H54 (cell line): ENCODE measurements at regions not wholly inside any gene's neighbourhood (a gene's known extent, or its start where the extent isn't known, plus 50 kb on each side); places are given as distances from the start of the nearest gene placed in this dataset.
"Not testable (repeated sequence)": the region's sequence is repeated elsewhere in the genome, so short reads cannot be mapped to it uniquely, and the experiment has no call there.

Source experiments
- DNase-seq: peaks from one replicate; pipeline ENCODE4 v3.0.0; 2011; ENCODE audit warnings: low spot score, mixed read lengths; ENCODE audit not compliant: insufficient read length
- FAIRE-seq: peaks from 3 replicates; lab custom pipeline; 2011; peaks lifted over from hg19 to GRCh38; lab: Jason Lieb, UNC
- POLR2A ChIP-seq: IDR thresholded peaks from 2 replicates; pipeline ENCODE4 v1.6.1; 2011; ENCODE audit warnings: low read depth, mild to moderate bottlenecking, low read length

DNA sequence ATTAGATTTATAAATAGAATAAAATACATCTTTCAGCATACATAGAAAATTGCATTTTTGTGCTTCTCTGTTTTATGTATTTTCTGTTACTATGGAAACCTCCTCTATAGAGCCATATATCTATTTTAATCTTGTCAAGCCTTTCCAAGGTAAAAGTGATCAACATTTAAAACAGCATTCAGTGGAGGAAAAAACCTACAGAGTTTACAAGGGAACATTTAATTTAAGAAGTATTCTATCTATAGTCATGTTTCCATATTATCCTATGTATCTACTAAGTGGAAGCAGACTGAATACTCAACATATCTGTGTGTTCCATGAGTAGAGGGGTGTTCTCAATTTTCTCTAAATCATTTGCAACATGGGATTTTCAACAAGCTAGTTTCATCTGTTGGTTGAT is 791.4 kb downstream of the CDH18 start:
- DNase-seq, result no peak
- no peak for TF ChIP-seq POLR2A
- no peak for FAIRE-seq

DNA sequence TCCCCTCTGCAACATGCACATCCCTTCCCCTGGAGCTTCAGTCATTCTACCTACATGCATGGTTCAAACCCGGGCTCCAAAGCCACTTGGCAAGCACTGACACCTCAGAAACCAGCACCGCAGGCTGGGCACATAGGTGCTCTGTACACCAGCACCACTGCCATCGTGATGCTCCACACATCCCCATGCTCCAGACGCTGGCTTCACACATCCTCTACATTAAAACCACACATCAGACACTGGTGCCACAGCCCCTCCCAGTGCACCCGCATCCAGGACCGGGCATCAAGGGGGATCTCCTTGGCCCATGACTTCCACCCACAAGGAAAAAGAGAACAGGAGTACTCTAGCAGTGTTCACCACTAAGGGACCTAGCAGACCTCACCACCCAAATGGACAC is 787.7 kb downstream of the CDH18 start:
- no peak for TF ChIP-seq POLR2A
- FAIRE-seq, result no peak
- no peak for DNase-seq

DNA sequence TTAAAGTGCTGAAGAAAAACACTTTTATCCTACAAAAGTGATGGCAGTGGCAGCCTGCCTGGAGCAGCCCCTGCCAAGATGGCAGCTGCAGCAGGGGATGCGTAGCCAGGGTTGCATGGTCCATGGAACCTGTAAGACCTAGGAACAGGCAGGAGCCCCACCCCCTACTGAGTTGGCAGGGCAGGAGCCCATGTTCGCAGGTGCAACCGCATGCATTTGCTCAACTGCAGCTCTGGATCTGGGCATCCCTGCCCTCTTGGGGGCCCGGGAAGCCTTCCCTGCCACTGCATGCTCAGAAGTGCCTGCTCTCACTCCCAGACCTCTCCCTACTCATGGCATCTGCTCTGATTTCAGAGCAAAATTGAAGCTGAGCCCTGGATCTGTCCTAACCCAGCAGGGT is 779.6 kb downstream of the CDH18 start:
- no peak for TF ChIP-seq POLR2A
- FAIRE-seq (no peak), DNase-seq (no peak)

DNA sequence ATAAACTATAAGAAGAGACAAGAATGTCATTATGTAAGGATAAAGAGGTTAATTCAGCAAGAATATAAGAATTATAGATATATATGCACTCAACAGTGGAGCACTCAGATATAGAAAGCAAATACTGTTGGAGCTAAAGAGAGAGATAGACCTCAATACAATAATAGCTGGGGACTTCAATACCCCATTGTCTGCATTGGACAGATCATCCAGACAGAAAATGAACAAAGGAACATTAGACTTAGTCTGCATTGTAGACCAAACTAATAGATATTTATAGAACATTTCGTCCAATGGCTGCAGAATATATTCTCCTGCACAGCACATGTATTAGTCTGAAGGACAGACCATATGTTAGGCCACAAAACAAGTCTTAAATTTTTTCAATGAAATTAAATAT is 777.1 kb downstream of the CDH18 start:
- FAIRE-seq (no peak), DNase-seq (no peak)
- TF ChIP-seq POLR2A, result no peak

DNA sequence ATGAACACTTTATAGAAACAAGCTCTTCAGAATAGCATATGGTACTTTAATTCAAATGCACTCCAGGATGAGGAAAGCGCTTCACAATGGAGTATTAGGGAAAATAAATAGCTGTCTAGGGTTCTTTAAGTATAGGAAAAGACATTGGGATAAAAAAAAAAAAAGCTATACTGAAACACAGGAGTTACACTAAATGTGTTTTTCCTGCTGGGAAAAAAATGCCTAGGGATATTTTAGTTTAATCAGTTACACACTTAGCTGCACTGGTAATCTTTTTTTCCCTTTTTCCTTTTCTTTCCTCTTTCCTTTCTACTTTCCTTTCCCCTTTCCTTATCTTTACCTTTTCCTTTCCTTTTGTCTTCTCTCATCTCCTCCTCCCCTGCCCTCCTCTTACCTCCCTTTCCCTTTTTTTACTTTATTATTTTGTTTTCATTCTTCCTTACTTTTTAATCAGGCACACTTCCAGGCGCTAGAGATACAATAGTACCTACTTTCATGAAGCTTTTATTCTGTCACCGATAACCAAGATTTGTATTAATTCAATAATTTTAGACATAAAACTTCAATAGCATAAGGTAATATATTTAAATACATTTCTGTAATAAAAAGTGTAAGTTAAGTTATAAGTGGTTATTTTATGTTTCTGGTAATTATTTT is 758.7 kb downstream of the CDH18 start:
- DNase-seq (no peak), FAIRE-seq (no peak)
- no peak for TF ChIP-seq POLR2A

DNA sequence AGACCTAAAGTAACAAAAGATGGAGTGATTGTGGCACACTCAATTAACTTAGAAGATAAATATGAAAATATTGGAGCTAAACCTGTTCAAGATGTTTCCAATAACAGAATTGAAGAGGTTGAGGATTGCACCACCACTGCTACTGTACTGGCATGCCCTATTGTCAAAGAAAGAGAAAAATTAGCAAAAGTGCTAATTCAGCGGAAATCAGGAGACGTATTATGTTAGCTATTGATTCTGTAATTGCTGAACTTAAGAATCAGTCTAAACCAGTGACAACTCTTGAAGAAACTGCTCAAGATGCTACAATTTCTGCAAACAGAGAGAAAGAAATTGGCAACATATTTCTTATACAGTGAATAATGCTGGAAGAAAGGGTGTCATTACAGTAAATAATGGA is 754.4 kb downstream of the CDH18 start:
- TF ChIP-seq POLR2A, result no peak
- FAIRE-seq, result no peak
- DNase-seq, result no peak

DNA sequence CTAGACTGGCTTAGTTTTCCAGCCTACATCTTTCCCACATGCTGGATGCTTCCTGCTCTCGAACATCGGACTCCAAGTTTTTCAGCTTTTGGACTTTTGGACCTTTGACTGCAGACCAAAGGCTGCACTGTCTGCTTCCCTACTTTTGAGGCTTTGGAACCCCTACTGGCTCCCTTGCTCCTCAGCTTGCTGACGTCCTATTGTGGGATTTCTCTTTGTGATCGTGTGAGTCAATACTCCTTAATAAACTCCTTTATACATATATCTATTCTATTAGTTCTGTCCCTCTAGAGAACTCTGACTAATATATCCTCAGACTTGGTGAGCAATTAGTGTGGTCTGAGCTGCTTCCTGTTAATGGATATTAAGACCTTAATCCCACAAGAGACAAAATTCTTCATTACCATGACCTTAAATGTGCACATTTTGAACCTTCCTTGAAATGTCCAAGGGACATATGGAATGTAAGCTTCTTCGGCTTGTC is 752.9 kb downstream of the CDH18 start:
- no peak for TF ChIP-seq POLR2A
- FAIRE-seq (no peak), DNase-seq (no peak)

DNA sequence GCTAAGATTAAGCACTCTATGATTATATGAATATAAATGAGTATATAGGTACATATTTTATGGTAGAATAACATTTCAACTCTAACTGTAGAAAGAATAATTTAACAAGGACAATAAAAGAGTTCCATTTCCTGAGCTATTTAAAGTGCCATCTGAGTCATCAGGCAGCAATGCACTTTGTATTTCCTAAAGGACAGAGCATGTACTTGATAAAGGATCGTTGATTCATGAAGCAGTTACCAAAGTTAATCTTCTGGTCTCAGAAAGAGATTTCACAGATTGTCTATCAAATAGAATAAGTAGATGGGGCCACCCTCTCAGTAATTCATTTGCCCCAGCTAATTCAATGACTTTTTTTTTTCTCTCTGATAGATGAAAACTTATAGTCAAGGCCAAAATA is 747.8 kb downstream of the CDH18 start:
- DNase-seq, result peak; percentile 6
- FAIRE-seq, result peak; percentile 95
- no peak for TF ChIP-seq POLR2A

DNA sequence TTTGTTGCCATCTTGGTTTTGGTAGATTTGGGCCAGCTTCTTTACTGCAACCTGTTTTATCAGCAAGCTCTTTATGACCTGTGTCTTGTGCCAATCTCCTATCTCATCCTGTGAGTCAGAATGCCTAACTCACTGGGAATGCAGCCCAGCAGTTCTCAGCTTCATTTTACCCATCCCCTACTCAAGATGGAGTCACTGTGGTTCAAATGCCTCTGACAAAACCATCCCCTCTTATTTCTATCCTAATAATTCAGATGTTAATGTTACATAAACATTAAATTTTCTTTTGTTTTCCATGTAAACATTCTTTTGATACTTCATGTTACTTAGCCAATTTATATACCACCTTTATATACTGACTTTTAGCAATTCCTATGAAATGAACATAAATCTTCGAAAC is 746.3 kb downstream of the CDH18 start:
- TF ChIP-seq POLR2A, result no peak
- peak; percentile 89 for FAIRE-seq
- DNase-seq, result no peak

DNA sequence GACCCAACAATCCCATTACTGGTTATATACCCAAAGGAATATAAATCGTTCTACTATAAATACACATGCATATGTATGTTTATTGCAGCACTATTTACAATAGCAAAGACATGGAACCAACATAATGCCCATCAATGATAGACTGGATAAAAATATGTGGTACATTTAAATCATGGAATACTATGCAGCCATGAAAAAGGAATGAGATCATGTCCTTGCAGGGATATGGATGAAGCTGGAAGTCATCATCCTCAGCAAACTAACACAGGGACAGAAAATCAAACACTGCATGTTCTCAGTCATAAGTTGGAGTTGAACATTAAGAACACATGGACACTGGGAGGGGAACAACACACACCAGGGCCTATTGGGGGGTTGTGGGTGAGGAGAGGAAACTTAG is 741.8 kb downstream of the CDH18 start:
- not testable (repeated sequence) for DNase-seq

DNA sequence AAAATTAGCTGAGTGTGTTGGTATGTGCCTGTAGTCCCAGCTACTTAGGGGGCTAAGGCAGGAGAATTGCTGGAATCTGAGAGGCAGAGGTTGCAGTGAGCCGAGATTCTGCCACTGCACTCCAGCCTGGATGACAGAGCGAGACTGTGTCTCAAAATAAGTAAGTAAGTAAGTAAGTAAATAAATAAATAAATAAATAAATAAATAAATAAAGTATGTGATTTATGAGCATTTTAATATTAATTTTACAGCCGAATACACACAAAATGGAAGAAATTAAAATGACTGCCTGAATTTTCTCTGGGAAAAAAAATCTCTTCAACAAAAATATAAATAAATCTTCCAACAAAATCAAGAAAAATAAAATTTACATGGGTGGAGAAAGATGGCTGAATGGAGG is 740.7 kb downstream of the CDH18 start:
- no peak for DNase-seq
- no peak for TF ChIP-seq POLR2A
- no peak for FAIRE-seq

More for the DNA sequence above, 741.8 kb downstream of the CDH18 start:
- not testable (repeated sequence) for FAIRE-seq

DNA sequence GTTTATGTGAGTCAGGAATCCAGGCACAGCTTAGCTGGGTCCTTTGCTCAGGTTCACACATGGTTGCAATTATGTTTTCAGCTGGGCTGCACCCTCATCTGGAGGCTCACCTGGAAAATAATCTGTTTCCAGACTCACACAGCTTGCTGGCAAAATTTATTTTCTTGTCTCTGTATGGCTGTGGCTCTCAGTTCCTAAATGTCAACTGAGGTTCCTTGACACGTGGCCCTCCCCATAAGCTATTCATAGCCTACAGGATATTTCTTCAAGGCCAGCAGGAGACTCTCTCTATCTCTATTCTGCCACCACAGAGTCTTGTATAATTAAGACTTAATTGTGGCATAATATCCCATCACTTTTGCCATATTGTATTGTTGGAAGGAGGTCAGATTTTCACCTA is 732.0 kb downstream of the CDH18 start:
- FAIRE-seq, result no peak
- DNase-seq, result no peak
- TF ChIP-seq POLR2A, result no peak

DNA sequence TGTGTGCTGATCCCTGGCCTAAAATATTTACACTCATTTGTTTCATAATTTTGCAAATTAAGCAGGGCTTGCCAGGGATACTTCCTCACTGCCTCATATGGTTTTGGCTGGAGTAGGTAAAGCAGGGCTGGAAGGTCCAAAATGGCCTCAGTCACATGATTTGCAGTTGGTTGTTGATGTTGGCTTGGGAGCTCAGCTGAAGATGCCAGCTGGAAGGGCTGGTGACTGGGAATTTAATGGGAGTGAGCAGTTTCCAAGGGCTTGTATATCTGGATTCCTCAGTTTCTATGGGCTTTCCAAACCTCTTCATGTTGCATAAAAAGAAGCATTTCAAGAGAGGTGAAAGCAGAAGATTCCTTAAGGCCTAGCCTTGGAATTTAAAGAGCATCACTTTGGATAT is 729.3 kb downstream of the CDH18 start:
- FAIRE-seq, result no peak

DNA sequence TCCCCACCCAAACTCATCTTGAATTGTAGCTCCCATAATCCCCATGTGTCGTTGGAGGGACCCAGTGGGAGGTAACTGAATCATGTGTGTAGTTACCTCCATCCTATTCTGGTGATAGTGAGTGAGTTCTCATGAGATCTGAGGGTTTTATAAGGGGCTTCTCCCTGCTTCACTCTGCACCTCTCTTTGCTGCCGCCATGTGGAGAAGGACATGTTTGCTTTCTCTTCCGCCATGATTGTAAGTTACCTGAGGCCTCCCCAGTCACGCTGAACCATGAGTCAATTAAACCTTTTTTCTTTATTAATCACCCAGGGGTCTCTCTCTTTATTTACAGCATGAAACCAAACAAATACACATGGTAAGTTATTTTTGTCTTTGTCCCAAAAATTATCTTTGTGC is 726.1 kb downstream of the CDH18 start:
- no peak for DNase-seq
- TF ChIP-seq POLR2A, result no peak
- FAIRE-seq, result no peak

More for the DNA sequence above, 729.3 kb downstream of the CDH18 start:
- no peak for TF ChIP-seq POLR2A
- no peak for DNase-seq

DNA sequence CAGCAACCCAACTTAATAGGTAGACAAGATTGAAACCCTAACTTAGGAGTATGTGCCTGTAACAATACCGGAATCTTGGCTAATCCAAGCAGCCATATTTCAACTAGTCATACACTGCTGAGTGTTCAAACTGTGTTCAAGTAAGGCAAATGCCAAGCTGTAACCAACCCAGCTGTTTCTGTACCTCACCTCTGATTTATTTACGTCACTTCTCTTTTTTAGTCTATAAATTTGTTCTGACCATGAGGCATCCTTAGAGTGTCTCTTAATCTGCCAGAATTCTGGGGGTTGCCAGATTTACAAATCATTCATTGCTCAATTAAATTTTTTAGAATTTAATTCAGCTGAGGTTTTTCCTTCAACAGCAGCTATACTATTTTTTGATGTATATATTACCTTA is 723.2 kb downstream of the CDH18 start:
- FAIRE-seq (no peak), DNase-seq (no peak)
- no peak for TF ChIP-seq POLR2A
